Rectal smooth muscle tissue (tissue), 1 donor: ENCODE measurements at regions not wholly inside any gene's neighbourhood (a gene's known extent, or its start where the extent isn't known, plus 50 kb on each side); places are given as distances from the start of the nearest gene placed in this dataset.

Experiments
- H3K27ac ChIP-seq: one replicate; pipeline ENCODE4 v1.7.0; 2013; ENCODE audit warnings: low read depth, low read length, inconsistent platforms
- H3K27me3 ChIP-seq: one replicate; pipeline ENCODE4 v1.7.0; 2013; ENCODE audit warnings: low read length; ENCODE audit not compliant: control insufficient read depth, insufficient read depth
- H3K36me3 ChIP-seq: one replicate; pipeline ENCODE4 v1.7.0; 2013; ENCODE audit warnings: low read length; ENCODE audit not compliant: control insufficient read depth, insufficient read depth
- H3K4me1 ChIP-seq: one replicate; pipeline ENCODE4 v1.7.0; 2013; ENCODE audit warnings: low read length; ENCODE audit not compliant: control insufficient read depth, insufficient read depth
- H3K4me3 ChIP-seq: one replicate; pipeline ENCODE4 v1.7.0; 2013; ENCODE audit warnings: low read length
- H3K9ac ChIP-seq: one replicate; pipeline ENCODE4 v1.7.0; 2013; ENCODE audit warnings: low read length

GRCh38 chr16:86874141-86874540, 295.8 kb downstream of the FOXL1 start:
- H3K4me1 ChIP-seq: no peaks in the 10 kb centered on the region
- H3K4me3 ChIP-seq: no peak overlapping the region
- H3K9ac ChIP-seq: no peak overlapping the region
- H3K36me3 ChIP-seq: no peaks in the 10 kb centered on the region
- H3K27me3 ChIP-seq: peaks cover 1% of the 10 kb centered on the region
- no peak overlapping the region for H3K27ac ChIP-seq

- H3K4me1 ChIP-seq: no peaks in the 10 kb centered on the region
- H3K4me3 ChIP-seq: no peak overlapping the region
- no peak overlapping the region for H3K9ac ChIP-seq
- H3K27ac ChIP-seq: no peak overlapping the region
- H3K36me3 ChIP-seq: no peaks in the 10 kb centered on the region
- peaks cover 14% of the 10 kb centered on the region for H3K27me3 ChIP-seq
These were observed 298.1 kb downstream of the FOXL1 start for GRCh38 chr16:86876499-86876898.

- no peak overlapping the region for H3K9ac ChIP-seq
- H3K27me3 ChIP-seq: peaks cover 14% of the 10 kb centered on the region
- H3K4me3 ChIP-seq: no peak overlapping the region
- no peaks in the 10 kb centered on the region for H3K36me3 ChIP-seq
- H3K4me1 ChIP-seq: no peaks in the 10 kb centered on the region
- no peak overlapping the region for H3K27ac ChIP-seq
These were observed 298.8 kb downstream of the FOXL1 start for GRCh38 chr16:86877108-86877507.

- H3K27ac ChIP-seq: no peak overlapping the region
- no peak overlapping the region for H3K9ac ChIP-seq
- no peaks in the 10 kb centered on the region for H3K4me1 ChIP-seq
- no peaks in the 10 kb centered on the region for H3K36me3 ChIP-seq
- no peak overlapping the region for H3K4me3 ChIP-seq
- H3K27me3 ChIP-seq: peaks cover 14% of the 10 kb centered on the region
These were observed 299.5 kb downstream of the FOXL1 start for GRCh38 chr16:86877835-86878234.

GRCh38 chr16:86878236-86879080, 300.1 kb downstream of the FOXL1 start:
- no peaks in the 10 kb centered on the region for H3K4me1 ChIP-seq
- no peak overlapping the region for H3K27ac ChIP-seq
- H3K36me3 ChIP-seq: no peaks in the 10 kb centered on the region
- no peak overlapping the region for H3K4me3 ChIP-seq
- H3K9ac ChIP-seq: no peak overlapping the region
- H3K27me3 ChIP-seq: peaks cover 14% of the 10 kb centered on the region

- Histone ChIP-seq H3K27me3 (peaks cover 14% of the 10 kb centered on the region), H3K36me3 (no peaks in the 10 kb centered on the region), H3K9ac (no peak overlapping the region), H3K4me3 (no peak overlapping the region), H3K27ac (no peak overlapping the region), H3K4me1 (no peaks in the 10 kb centered on the region)
These were observed 300.9 kb downstream of the FOXL1 start for GRCh38 chr16:86879268-86879667.

GRCh38 chr16:86880316-86881117, 302.2 kb downstream of the FOXL1 start:
- Histone ChIP-seq H3K4me1 (no peaks in the 10 kb centered on the region), H3K9ac (no peak overlapping the region), H3K27me3 (peaks cover 14% of the 10 kb centered on the region), H3K36me3 (no peaks in the 10 kb centered on the region), H3K27ac (no peak overlapping the region), H3K4me3 (no peak overlapping the region)

- Histone ChIP-seq H3K9ac (no peak overlapping the region), H3K4me3 (no peak overlapping the region), H3K27me3 (peaks cover 14% of the 10 kb centered on the region), H3K4me1 (no peaks in the 10 kb centered on the region), H3K27ac (no peak overlapping the region), H3K36me3 (no peaks in the 10 kb centered on the region)
These were observed 302.8 kb downstream of the FOXL1 start for GRCh38 chr16:86881118-86881510.

GRCh38 chr16:86881861-86882273, 303.5 kb downstream of the FOXL1 start:
- no peak overlapping the region for H3K9ac ChIP-seq
- H3K36me3 ChIP-seq: no peaks in the 10 kb centered on the region
- no peak overlapping the region for H3K27ac ChIP-seq
- H3K4me1 ChIP-seq: no peaks in the 10 kb centered on the region
- peaks cover 14% of the 10 kb centered on the region for H3K27me3 ChIP-seq
- no peak overlapping the region for H3K4me3 ChIP-seq

GRCh38 chr16:86882586-86883280, 304.4 kb downstream of the FOXL1 start:
- H3K36me3 ChIP-seq: no peaks in the 10 kb centered on the region
- peaks cover 14% of the 10 kb centered on the region for H3K27me3 ChIP-seq
- no peak overlapping the region for H3K27ac ChIP-seq
- H3K4me3 ChIP-seq: no peak overlapping the region
- no peak overlapping the region for H3K9ac ChIP-seq
- no peaks in the 10 kb centered on the region for H3K4me1 ChIP-seq

GRCh38 chr16:86883583-86884389, 305.4 kb downstream of the FOXL1 start:
- Histone ChIP-seq H3K9ac (no peak overlapping the region), H3K4me1 (no peaks in the 10 kb centered on the region), H3K4me3 (no peak overlapping the region), H3K36me3 (no peaks in the 10 kb centered on the region), H3K27ac (no peak overlapping the region), H3K27me3 (peaks cover 14% of the 10 kb centered on the region)

GRCh38 chr16:86884390-86884650, 306.0 kb downstream of the FOXL1 start:
- H3K4me3 ChIP-seq: no peak overlapping the region
- H3K9ac ChIP-seq: no peak overlapping the region
- peaks cover 11% of the 10 kb centered on the region for H3K27me3 ChIP-seq
- H3K36me3 ChIP-seq: no peaks in the 10 kb centered on the region
- H3K27ac ChIP-seq: no peak overlapping the region
- no peaks in the 10 kb centered on the region for H3K4me1 ChIP-seq
